OCI-LY3 (cell line): ENCODE measurements at regions not wholly inside any gene's neighbourhood (a gene's known extent, or its start where the extent isn't known, plus 50 kb on each side); places are given as distances from the start of the nearest gene placed in this dataset.

ENCODE experiments used
- EZH2phosphoT487 ChIP-seq: fragments of 200-600 bp; shearing (Covaris generic); IDR thresholded peaks from 2 replicates; pipeline ENCODE4 v1.6.1; 2018; ENCODE audit warnings: antibody characterized with exemption, mixed run types, low read depth
- TF ChIP-seq, protein P1 (sequence below): fragments of 200-600, 300-600 bp; sonication (generic); IDR thresholded peaks from 2 replicates; pipeline ENCODE4 v1.5.1; 2014; ENCODE audit warnings: antibody characterized with exemption, low read length, low read depth

DNA sequence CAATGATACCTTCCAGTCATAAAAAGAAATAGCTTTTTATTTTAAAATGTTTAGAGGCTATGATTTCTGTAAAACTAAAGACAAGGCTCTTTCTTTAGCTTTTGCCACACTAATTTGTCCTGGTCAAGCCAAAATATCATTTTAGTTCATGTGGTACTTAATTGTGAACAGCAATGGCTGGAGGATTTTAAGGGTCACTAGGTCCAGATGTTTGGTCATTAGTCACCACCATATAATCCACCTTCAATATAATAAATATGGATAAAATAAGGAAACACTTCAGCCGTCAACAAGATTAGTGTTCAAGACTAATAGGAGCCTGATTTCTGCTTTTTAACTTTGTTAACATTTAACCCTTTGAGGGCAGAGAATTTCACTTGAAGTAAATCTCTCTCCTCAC is 50.0 kb upstream of the HGF start:
- TF ChIP-seq, protein P1, sequence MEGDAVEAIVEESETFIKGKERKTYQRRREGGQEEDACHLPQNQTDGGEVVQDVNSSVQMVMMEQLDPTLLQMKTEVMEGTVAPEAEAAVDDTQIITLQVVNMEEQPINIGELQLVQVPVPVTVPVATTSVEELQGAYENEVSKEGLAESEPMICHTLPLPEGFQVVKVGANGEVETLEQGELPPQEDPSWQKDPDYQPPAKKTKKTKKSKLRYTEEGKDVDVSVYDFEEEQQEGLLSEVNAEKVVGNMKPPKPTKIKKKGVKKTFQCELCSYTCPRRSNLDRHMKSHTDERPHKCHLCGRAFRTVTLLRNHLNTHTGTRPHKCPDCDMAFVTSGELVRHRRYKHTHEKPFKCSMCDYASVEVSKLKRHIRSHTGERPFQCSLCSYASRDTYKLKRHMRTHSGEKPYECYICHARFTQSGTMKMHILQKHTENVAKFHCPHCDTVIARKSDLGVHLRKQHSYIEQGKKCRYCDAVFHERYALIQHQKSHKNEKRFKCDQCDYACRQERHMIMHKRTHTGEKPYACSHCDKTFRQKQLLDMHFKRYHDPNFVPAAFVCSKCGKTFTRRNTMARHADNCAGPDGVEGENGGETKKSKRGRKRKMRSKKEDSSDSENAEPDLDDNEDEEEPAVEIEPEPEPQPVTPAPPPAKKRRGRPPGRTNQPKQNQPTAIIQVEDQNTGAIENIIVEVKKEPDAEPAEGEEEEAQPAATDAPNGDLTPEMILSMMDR, result no peak
- TF ChIP-seq EZH2phosphoT487, result no peak
